PC-9 (cell line): ENCODE measurements at regions not wholly inside any gene's neighbourhood (a gene's known extent, or its start where the extent isn't known, plus 50 kb on each side); places are given as distances from the start of the nearest gene placed in this dataset.

Source experiments
- EZH2 ChIP-seq: fragments of 200-600 bp; sonication (generic); IDR thresholded peaks from 2 replicates; pipeline ENCODE4 v1.8.0; 2017; ENCODE audit warnings: antibody characterized with exemption, low read depth
- TF ChIP-seq, protein P1 (sequence below): fragments of 200-600 bp; sonication (generic); conservative IDR thresholded peaks from 2 replicates; pipeline ENCODE4 v1.6.1; 2017; ENCODE audit warnings: mixed run types, antibody characterized with exemption, mild to moderate bottlenecking, moderate library complexity

GRCh38 chr3:148477375-148477774, 220.3 kb upstream of the AGTR1 start:
- TF ChIP-seq, protein P1, sequence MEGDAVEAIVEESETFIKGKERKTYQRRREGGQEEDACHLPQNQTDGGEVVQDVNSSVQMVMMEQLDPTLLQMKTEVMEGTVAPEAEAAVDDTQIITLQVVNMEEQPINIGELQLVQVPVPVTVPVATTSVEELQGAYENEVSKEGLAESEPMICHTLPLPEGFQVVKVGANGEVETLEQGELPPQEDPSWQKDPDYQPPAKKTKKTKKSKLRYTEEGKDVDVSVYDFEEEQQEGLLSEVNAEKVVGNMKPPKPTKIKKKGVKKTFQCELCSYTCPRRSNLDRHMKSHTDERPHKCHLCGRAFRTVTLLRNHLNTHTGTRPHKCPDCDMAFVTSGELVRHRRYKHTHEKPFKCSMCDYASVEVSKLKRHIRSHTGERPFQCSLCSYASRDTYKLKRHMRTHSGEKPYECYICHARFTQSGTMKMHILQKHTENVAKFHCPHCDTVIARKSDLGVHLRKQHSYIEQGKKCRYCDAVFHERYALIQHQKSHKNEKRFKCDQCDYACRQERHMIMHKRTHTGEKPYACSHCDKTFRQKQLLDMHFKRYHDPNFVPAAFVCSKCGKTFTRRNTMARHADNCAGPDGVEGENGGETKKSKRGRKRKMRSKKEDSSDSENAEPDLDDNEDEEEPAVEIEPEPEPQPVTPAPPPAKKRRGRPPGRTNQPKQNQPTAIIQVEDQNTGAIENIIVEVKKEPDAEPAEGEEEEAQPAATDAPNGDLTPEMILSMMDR: no peak
- TF ChIP-seq EZH2: no peak
